SK-N-SH (cell line): ENCODE measurements at regions not wholly inside any gene's neighbourhood (a gene's known extent, or its start where the extent isn't known, plus 50 kb on each side); places are given as distances from the start of the nearest gene placed in this dataset.

Experiments used
- CTCF ChIA-PET: fragments of 300-600, 350-600 bp; formaldehyde crosslinking; extraction: SDS; loops from one replicate; lab custom pipeline; 2021; lab: Yijun Ruan, JAX
- POLR2A ChIA-PET: fragments of 350-600 bp; sonication (Branson Sonifier 250); formaldehyde crosslinking; extraction: SDS; loops from one replicate; lab custom pipeline; 2020; ENCODE audit warnings: antibody characterized with exemption, inconsistent platforms; lab: Yijun Ruan, JAX
- DNase-seq: peaks from one replicate; pipeline ENCODE4 v3.0.0; 2012
- H2AFZ ChIP-seq: fragments of 200-600 bp; sonication (generic); 2 replicates; pipeline ENCODE4 v1.8.1; 2016; ENCODE audit warnings: antibody characterized with exemption, mild to moderate bottlenecking, low read depth
- H3F3A ChIP-seq: fragments of 200-600 bp; sonication (generic); replicated peaks from 2 replicates; pipeline ENCODE3; 2016; ENCODE audit warnings: antibody characterized with exemption, mild to moderate bottlenecking; ENCODE audit not compliant: insufficient read depth
- H3K27ac ChIP-seq, 2 experiments: fragments of 200-500 bp in 1 of 2; fragments of 200-600 bp in 1 of 2; sonication (Bioruptor generic) in 1 of 2; sonication (generic), shearing (Covaris generic) in 1 of 2; 2 replicates each; pipeline versions ENCODE4 v1.5.1 to v1.6.1; 2014 to 2016; ENCODE audit warnings: low read depth in 2 of 2, inconsistent platforms in 1 of 2, low read length in 1 of 2, mild to moderate bottlenecking in 1 of 2, mixed read lengths in 1 of 2
- H3K27me3 ChIP-seq: fragments of 200-600 bp; sonication (generic), shearing (Covaris generic); 2 replicates; pipeline ENCODE4 v1.6.1; 2016; ENCODE audit warnings: mixed run types; ENCODE audit not compliant: insufficient read depth
- H3K36me3 ChIP-seq, 2 experiments: fragments of 200-500 bp in 1 of 2; fragments of 200-600 bp in 1 of 2; sonication (Bioruptor generic) in 1 of 2; sonication (generic) in 1 of 2; replicated peaks in 1 of 2; 2 replicates each; pipeline versions ENCODE3 to v1.5.1; 2014 to 2016; ENCODE audit warnings: low read length in 1 of 2, mild to moderate bottlenecking in 1 of 2; ENCODE audit not compliant: insufficient read depth in 2 of 2, control insufficient read depth in 1 of 2
- H3K4me1 ChIP-seq, 2 experiments: fragments of 200-500 bp in 1 of 2; fragments of 200-600 bp in 1 of 2; sonication (Bioruptor generic) in 1 of 2; sonication (generic), shearing (Covaris generic) in 1 of 2; 2 replicates each; pipeline versions ENCODE4 v1.5.1 to v1.6.1; 2014 to 2016; ENCODE audit warnings: low read depth in 1 of 2, low read length in 1 of 2, mixed run types in 1 of 2; ENCODE audit not compliant: insufficient read depth in 2 of 2, control insufficient read depth in 1 of 2
- H3K4me2 ChIP-seq: fragments of 200-600 bp; sonication (generic), shearing (Covaris generic); 2 replicates; pipeline ENCODE4 v1.6.1; 2017; ENCODE audit warnings: mixed run types
- H3K4me3 ChIP-seq, 2 experiments: fragments of 200-500 bp in 1 of 2; fragments of 200-600 bp in 1 of 2; sonication (Bioruptor generic) in 1 of 2; sonication (generic), shearing (Covaris generic) in 1 of 2; 2 replicates each; pipeline versions ENCODE4 v1.5.1 to v1.8.1; 2014 to 2016; ENCODE audit warnings: low read depth in 2 of 2, inconsistent platforms in 1 of 2, low read length in 1 of 2, mild to moderate bottlenecking in 1 of 2, mixed read lengths in 1 of 2, moderate library complexity in 1 of 2
- H3K79me2 ChIP-seq: fragments of 200-600 bp; sonication (generic); 2 replicates; pipeline ENCODE4 v1.8.1; 2017; ENCODE audit warnings: mild to moderate bottlenecking; ENCODE audit not compliant: insufficient read depth
- H3K9ac ChIP-seq: fragments of 200-600 bp; sonication (generic); 2 replicates; pipeline ENCODE4 v1.6.1; 2017; ENCODE audit warnings: mixed run types
- H3K9me2 ChIP-seq: fragments of 200-600 bp; sonication (generic); 2 replicates; pipeline ENCODE4 v1.6.1; 2017; ENCODE audit warnings: mixed run types
- H3K9me3 ChIP-seq: fragments of 200-600 bp; sonication (generic); 2 replicates; pipeline ENCODE4 v1.6.1; 2017; ENCODE audit warnings: mixed run types, mild to moderate bottlenecking, moderate library complexity
- H4K20me1 ChIP-seq: fragments of 200-600 bp; sonication (generic); 2 replicates; pipeline ENCODE4 v1.6.1; 2017; ENCODE audit warnings: mild to moderate bottlenecking, mixed run types; ENCODE audit not compliant: insufficient read depth
- CHD2 ChIP-seq: fragments of 150-350 bp; IDR thresholded peaks from 2 replicates; pipeline ENCODE4 v1.6.1; 2018; ENCODE audit warnings: low read length; ENCODE audit not compliant: partially characterized antibody
- EP300 ChIP-seq, 2 experiments: IDR thresholded peaks; 2 replicates each; pipeline versions ENCODE4 v1.4.0 to v1.6.1; 2012; ENCODE audit warnings: borderline replicate concordance in 1 of 2, low read depth in 1 of 2, low read length in 1 of 2
- EZH2phosphoT487 ChIP-seq: fragments of 200-600 bp; sonication (generic); IDR thresholded peaks from 2 replicates; pipeline ENCODE4 v1.6.1; 2017; ENCODE audit warnings: low read depth, mixed run types, mild to moderate bottlenecking, antibody characterized with exemption, moderate library complexity, borderline replicate concordance
- FOSL2 ChIP-seq: IDR thresholded peaks from 2 replicates; pipeline ENCODE4 v1.4.0; 2012; ENCODE audit warnings: low read depth, mild to moderate bottlenecking, moderate library complexity, borderline replicate concordance
- FOXM1 ChIP-seq: IDR thresholded peaks from 2 replicates; pipeline ENCODE4 v1.4.0; 2012; ENCODE audit warnings: low read depth, mild to moderate bottlenecking
- GABPA ChIP-seq: IDR thresholded peaks from 2 replicates; pipeline ENCODE4 v1.4.0; 2012; ENCODE audit warnings: low read depth, mild to moderate bottlenecking
- JUND ChIP-seq: IDR thresholded peaks from 2 replicates; pipeline ENCODE4 v1.4.0; 2012
- MEF2A ChIP-seq: IDR thresholded peaks from 2 replicates; pipeline ENCODE4 v1.4.0; 2012; ENCODE audit warnings: low read depth, borderline replicate concordance
- MXI1 ChIP-seq: IDR thresholded peaks from 2 replicates; pipeline ENCODE4 v1.6.1; 2012; ENCODE audit warnings: mild to moderate bottlenecking, low read depth, low read length, improper control_type of control experiment
- NFIC ChIP-seq: IDR thresholded peaks from 2 replicates; pipeline ENCODE4 v1.4.0; 2012; ENCODE audit warnings: borderline replicate concordance
- NRF1 ChIP-seq: IDR thresholded peaks from 2 replicates; pipeline ENCODE4 v1.6.1; 2012; ENCODE audit warnings: low read depth, mild to moderate bottlenecking, low read length
- POLR2AphosphoS5 ChIP-seq: IDR thresholded peaks from 2 replicates; pipeline ENCODE4 v1.6.1; 2012; ENCODE audit warnings: low read depth, low read length
- RAD21 ChIP-seq: IDR thresholded peaks from 2 replicates; pipeline ENCODE4 v1.6.1; 2012; ENCODE audit warnings: mild to moderate bottlenecking, low read length
- RXRA ChIP-seq: IDR thresholded peaks from 2 replicates; pipeline ENCODE4 v1.4.0; 2012; ENCODE audit warnings: low read depth, mild to moderate bottlenecking, borderline replicate concordance
- TEAD4 ChIP-seq: IDR thresholded peaks from 2 replicates; pipeline ENCODE4 v1.4.0; 2012; ENCODE audit warnings: mild to moderate bottlenecking, borderline replicate concordance; ENCODE audit not compliant: insufficient read depth
- WGBS: methylation state at CpG from one replicate; pipeline ENCODE4 v1.1.6; 2017; ENCODE audit warnings: low lambda C conversion rate; 5-methylcytosine and 5-hydroxymethylcytosine counted together
- TF ChIP-seq, protein P1 (sequence below): IDR thresholded peaks from 2 replicates; pipeline ENCODE4 v1.6.1; 2012; ENCODE audit warnings: mild to moderate bottlenecking, low read depth, low read length, moderate library complexity
- TF ChIP-seq, protein P2 (sequence below): IDR thresholded peaks from 2 replicates; pipeline ENCODE4; 2012
- TF ChIP-seq, protein P3 (sequence below): IDR thresholded peaks from 2 replicates; pipeline ENCODE4 v1.4.0; 2012; ENCODE audit warnings: low read depth
- TF ChIP-seq, protein P4 (sequence below): IDR thresholded peaks from 2 replicates; pipeline ENCODE4 v1.4.0; 2012; ENCODE audit warnings: low read depth, borderline replicate concordance
- TF ChIP-seq, protein P5 (sequence below): fragments of 150-350 bp; IDR thresholded peaks from 2 replicates; pipeline ENCODE4 v1.6.1; 2017; ENCODE audit warnings: antibody characterized with exemption, low read length, low read depth, borderline replicate concordance

DNA sequence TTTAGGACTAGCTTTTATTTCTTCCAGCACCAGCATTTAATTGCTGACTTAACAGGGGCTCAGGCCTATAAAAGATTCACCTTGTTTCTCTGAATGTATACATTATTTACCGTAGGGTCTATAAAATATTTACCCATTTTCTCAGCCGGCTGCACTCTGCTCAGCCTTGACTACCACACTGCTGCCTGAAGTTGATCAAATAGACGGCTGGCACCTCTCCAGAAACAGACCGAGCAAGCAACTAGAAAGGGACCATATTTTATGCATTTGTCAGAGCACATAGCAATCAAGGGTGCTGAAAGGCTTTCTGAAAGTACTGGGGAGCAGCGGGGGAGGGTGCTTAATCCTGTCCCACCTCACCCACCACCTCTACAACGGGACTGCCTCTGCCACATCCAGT lies 64.7 kb upstream of the FGGY start (continued):
- TF ChIP-seq, protein P1, sequence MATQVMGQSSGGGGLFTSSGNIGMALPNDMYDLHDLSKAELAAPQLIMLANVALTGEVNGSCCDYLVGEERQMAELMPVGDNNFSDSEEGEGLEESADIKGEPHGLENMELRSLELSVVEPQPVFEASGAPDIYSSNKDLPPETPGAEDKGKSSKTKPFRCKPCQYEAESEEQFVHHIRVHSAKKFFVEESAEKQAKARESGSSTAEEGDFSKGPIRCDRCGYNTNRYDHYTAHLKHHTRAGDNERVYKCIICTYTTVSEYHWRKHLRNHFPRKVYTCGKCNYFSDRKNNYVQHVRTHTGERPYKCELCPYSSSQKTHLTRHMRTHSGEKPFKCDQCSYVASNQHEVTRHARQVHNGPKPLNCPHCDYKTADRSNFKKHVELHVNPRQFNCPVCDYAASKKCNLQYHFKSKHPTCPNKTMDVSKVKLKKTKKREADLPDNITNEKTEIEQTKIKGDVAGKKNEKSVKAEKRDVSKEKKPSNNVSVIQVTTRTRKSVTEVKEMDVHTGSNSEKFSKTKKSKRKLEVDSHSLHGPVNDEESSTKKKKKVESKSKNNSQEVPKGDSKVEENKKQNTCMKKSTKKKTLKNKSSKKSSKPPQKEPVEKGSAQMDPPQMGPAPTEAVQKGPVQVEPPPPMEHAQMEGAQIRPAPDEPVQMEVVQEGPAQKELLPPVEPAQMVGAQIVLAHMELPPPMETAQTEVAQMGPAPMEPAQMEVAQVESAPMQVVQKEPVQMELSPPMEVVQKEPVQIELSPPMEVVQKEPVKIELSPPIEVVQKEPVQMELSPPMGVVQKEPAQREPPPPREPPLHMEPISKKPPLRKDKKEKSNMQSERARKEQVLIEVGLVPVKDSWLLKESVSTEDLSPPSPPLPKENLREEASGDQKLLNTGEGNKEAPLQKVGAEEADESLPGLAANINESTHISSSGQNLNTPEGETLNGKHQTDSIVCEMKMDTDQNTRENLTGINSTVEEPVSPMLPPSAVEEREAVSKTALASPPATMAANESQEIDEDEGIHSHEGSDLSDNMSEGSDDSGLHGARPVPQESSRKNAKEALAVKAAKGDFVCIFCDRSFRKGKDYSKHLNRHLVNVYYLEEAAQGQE = no peak
- TF ChIP-seq FOSL2 (no peak), CHD2 (no peak), POLR2AphosphoS5 (no peak), MEF2A (no peak), TEAD4 (no peak), EP300 (IDR thresholded peaks at IDR 0.05; ENCODE audit: borderline replicate concordance in 1 of 2, low read depth in 1 of 2, low read length in 1 of 2) (no peak), JUND (no peak), EZH2phosphoT487 (no peak), NFIC (no peak)

DNA sequence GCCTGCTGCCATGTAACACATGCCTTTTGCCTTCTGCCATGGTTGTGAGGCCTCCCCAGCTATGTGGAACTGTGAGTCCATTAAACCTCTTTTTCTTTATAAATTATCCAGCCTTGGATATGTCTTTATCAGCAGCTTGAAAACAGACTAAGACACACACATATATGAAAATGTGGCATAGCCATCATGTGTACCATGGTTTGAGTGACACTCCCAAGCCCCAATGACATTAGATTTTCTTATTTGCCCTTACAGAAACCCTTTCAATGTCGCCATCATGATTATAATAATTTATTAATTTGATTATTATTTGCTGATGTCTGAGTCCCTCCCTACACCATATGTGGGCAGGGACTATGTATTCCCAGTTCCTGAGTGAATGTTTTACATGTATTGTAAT lies 63.5 kb upstream of the FGGY start:
- no peaks in the 10 kb centered on the region for H3F3A ChIP-seq
- no peak overlapping the region for H3K4me3 ChIP-seq
- ChIA-PET POLR2A (no interaction called here), CTCF (interaction anchor here (1.7 kb wide), 1 partner anchor 13 kb away, joined by 3 read pairs; no protein-coding TSS in a partner anchor)
- no peaks in the 10 kb centered on the region for H4K20me1 ChIP-seq
- H3K27me3 ChIP-seq = no peaks in the 10 kb centered on the region
- no peak overlapping the region for H2AFZ ChIP-seq
- peaks cover 0 to 6% of the 10 kb centered on the region in 2 experiments; a peak in 1 of 4 replicates for H3K4me1 ChIP-seq
- DNase-seq = no peak
- H3K9ac ChIP-seq = no peak overlapping the region
- H3K4me2 ChIP-seq = no peak overlapping the region
- WGBS = 86% methylated on average over 1 of the region's 1 CpG
- H3K79me2 ChIP-seq = no peaks in the 10 kb centered on the region
- no peaks in the 10 kb centered on the region for H3K36me3 ChIP-seq
- no peak overlapping the region for H3K27ac ChIP-seq
- no peaks in the 10 kb centered on the region for H3K9me3 ChIP-seq
- H3K9me2 ChIP-seq = no peaks in the 10 kb centered on the region
- TF ChIP-seq RXRA (no peak), NRF1 (no peak), FOXM1 (no peak), CHD2 (no peak), EZH2phosphoT487 (no peak), FOSL2 (no peak), RAD21 (no peak), MXI1 (no peak), EP300 (IDR thresholded peaks at IDR 0.05; ENCODE audit: borderline replicate concordance in 1 of 2, low read depth in 1 of 2, low read length in 1 of 2) (no peak), NFIC (no peak), GABPA (no peak)
- TF ChIP-seq, protein P1 = no peak
- TF ChIP-seq, protein P2, sequence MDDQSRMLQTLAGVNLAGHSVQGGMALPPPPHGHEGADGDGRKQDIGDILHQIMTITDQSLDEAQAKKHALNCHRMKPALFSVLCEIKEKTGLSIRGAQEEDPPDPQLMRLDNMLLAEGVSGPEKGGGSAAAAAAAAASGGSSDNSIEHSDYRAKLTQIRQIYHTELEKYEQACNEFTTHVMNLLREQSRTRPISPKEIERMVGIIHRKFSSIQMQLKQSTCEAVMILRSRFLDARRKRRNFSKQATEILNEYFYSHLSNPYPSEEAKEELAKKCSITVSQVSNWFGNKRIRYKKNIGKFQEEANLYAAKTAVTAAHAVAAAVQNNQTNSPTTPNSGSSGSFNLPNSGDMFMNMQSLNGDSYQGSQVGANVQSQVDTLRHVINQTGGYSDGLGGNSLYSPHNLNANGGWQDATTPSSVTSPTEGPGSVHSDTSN = no peak
- TF ChIP-seq, protein P3, sequence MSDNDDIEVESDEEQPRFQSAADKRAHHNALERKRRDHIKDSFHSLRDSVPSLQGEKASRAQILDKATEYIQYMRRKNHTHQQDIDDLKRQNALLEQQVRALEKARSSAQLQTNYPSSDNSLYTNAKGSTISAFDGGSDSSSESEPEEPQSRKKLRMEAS = no peak
- TF ChIP-seq, protein P4, sequence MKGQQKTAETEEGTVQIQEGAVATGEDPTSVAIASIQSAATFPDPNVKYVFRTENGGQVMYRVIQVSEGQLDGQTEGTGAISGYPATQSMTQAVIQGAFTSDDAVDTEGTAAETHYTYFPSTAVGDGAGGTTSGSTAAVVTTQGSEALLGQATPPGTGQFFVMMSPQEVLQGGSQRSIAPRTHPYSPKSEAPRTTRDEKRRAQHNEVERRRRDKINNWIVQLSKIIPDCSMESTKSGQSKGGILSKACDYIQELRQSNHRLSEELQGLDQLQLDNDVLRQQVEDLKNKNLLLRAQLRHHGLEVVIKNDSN = no peak
- TF ChIP-seq, protein P5, sequence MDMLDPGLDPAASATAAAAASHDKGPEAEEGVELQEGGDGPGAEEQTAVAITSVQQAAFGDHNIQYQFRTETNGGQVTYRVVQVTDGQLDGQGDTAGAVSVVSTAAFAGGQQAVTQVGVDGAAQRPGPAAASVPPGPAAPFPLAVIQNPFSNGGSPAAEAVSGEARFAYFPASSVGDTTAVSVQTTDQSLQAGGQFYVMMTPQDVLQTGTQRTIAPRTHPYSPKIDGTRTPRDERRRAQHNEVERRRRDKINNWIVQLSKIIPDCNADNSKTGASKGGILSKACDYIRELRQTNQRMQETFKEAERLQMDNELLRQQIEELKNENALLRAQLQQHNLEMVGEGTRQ = no peak
